HG02938 (cell line): ENCODE measurements at regions not wholly inside any gene's neighbourhood (a gene's known extent, or its start where the extent isn't known, plus 50 kb on each side); places are given as distances from the start of the nearest gene placed in this dataset.

Source experiments
- ATAC-seq: cut with Tn5 transposase; IDR thresholded peaks from one replicate; pipeline ENCODE4 v1.9.1; 2021; ENCODE audit warnings: mild to moderate bottlenecking, moderate library complexity; ENCODE audit not compliant: unreplicated experiment

- no peak for ATAC-seq
Observed at GRCh38 chrX:78496483-78496882, 162.6 kb downstream of the RTL3 start.

GRCh38 chrX:78493180-78493579 lies 165.8 kb upstream of the CYSLTR1 start:
- peak; percentile 80 for ATAC-seq

DNA sequence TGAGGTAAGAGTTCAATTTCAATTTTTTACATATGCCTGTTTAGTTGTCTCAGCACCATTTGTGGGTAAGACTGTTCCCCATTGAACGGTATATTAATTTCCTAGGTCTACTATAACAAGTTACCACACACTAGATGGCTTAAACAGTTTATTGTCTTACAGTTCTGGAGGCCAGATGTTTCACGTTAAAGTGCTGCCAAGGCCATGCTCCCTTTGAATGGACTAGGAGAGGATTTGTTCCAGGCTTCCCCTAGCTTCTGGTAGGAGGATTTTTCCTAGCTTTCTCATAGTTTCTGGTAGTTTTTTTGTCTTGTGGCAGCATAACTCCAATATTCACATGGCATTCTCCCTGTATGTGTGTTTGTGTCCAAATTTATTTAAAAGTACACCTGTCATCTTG lies 149.3 kb upstream of the CYSLTR1 start:
- ATAC-seq = no peak

- no peak for ATAC-seq
Observed at GRCh38 chrX:78456909-78457308, 129.5 kb upstream of the CYSLTR1 start.

- no peak for ATAC-seq
Observed at GRCh38 chrX:78455901-78456300, 128.5 kb upstream of the CYSLTR1 start.

- ATAC-seq = no peak
Observed at GRCh38 chrX:78452356-78452755, 124.9 kb upstream of the CYSLTR1 start.

DNA sequence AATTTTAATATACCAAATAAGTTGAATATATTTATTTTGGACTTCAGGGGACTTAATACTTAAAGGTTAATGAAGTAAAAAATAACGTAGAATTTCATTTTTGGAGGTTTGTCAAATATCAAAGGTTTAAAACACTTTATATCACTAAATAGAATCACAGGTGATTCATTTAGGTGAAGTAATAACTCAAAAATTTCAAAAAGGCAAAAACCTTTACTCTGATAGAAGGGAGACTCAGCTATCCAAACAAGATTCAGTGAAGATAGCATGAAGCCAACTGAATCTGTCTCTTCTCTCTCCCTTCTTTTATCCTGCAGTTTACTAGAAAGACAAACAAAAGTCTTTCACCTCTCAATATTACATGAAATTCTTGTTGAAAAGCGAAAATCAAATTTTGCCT lies 110.2 kb upstream of the CYSLTR1 start:
- no peak for ATAC-seq

- ATAC-seq = no peak
Observed at GRCh38 chrX:78429172-78429571, 101.8 kb upstream of the CYSLTR1 start.

DNA sequence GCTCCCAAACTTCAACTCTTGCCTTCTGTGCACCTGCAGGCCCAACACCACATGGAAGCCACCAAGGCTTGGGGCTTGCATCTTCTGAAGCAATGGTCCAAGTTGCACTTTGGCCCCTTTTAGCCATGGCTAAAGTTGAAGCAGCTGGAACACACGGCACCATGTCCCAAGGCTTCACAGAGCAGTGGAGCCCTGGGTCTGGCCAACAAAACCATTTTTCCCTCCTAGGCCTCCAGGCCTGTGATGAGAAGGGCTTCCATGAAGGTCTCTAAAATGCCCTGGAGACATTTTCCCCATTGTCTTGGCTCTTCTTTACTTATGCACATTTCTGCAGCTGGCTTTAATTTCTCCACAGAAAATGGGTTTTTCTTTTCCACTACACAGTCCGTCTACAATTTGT lies 61.3 kb upstream of the CYSLTR1 start:
- no peak for ATAC-seq

DNA sequence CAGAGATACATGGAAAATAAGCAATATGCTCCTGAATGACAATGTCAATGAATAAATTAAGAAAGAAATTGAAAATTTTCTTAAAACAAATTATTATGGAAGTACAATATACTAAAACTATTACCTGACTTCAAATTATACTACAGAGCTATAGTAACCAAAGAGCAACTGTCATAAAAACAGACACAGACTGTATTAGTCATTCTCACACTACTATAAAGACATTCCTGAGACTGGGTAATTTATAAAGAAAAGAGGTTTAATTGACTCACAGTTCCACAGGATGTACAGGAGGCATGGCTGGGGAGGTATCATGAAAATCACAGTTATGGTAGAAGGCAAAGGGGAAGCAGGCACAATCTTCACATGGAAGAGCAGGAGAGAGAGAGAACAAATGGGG lies 60.0 kb upstream of the CYSLTR1 start:
- no peak for ATAC-seq

DNA sequence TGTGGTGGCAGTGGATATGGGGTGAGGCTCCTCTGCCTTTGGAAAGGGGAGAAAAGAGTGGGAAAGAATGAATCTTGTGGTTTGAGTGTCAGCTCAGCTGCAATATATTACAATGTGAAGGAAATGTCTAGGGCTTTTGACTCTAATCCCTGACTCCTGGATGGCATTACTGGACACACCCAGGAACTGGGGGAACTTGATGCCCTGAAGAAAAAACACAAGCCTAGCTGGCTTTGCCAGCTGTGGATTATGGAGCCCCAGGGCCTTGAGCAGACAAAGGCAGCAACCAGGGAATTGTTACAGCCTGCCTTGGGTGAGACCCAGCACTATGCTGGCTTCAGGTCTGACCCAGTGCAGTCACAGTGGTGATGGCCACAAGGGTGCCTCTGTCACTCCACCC lies 57.1 kb upstream of the CYSLTR1 start:
- ATAC-seq = no peak

DNA sequence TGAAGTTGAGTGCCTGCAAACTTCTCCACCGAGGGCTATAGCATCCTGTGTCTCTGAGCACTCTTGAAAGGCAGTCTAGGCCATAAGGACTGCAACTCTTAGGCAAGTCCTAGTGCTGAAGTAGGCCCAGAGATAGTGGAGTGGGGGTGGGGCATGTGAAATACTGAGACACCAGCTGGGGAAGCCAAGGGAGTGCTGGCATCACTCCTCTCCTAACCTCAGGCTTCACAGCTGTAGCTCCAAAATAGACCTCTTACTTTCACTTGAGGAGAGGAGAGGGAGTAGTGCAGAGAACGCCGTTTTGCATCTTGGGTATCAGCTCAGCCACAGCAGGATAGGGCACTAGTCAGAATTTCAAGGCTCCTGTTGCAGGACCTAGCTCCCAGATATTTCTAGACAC lies 56.2 kb upstream of the CYSLTR1 start:
- no peak for ATAC-seq

- no peak for ATAC-seq
Observed at GRCh38 chrX:78378476-78379115, 51.2 kb upstream of the CYSLTR1 start.
